MM.1S (cell line): ENCODE measurements at regions not wholly inside any gene's neighbourhood (a gene's known extent, or its start where the extent isn't known, plus 50 kb on each side); places are given as distances from the start of the nearest gene placed in this dataset.

Experiments
- DNase-seq: peaks from one replicate; pipeline ENCODE4 v3.0.0-alpha.2; 2015
- H2AFZ ChIP-seq: fragments of 300-600 bp; sonication (generic); 2 replicates; pipeline ENCODE4 v1.6.0; 2016; ENCODE audit warnings: antibody characterized with exemption, low read length
- H3F3A ChIP-seq: fragments of 300-600 bp; sonication (generic); 2 replicates; pipeline ENCODE4 v1.6.1; 2016; ENCODE audit warnings: mild to moderate bottlenecking, antibody characterized with exemption, low read length, moderate library complexity, mixed read lengths; ENCODE audit not compliant: insufficient read depth
- H3K27ac ChIP-seq: fragments of 300-600 bp; sonication (generic); 2 replicates; pipeline ENCODE4 v1.5.1; 2016; ENCODE audit warnings: mild to moderate bottlenecking, low read length
- H3K27me3 ChIP-seq: fragments of 300-600 bp; sonication (generic); replicated peaks from 2 replicates; pipeline ENCODE4 v1.6.0; 2016; ENCODE audit warnings: low read length; ENCODE audit not compliant: insufficient read depth
- H3K36me3 ChIP-seq: fragments of 300-600 bp; sonication (generic); replicated peaks from 2 replicates; pipeline ENCODE4 v1.6.1; 2016; ENCODE audit warnings: mild to moderate bottlenecking, low read length, mixed read lengths; ENCODE audit not compliant: insufficient read depth
- H3K4me1 ChIP-seq: fragments of 300-600 bp; sonication (generic); 2 replicates; pipeline ENCODE4 v1.6.1; 2016; ENCODE audit warnings: low read length, mixed read lengths
- H3K4me2 ChIP-seq: fragments of 300-600 bp; sonication (generic); 2 replicates; pipeline ENCODE4 v1.6.0; 2016; ENCODE audit warnings: low read depth, low read length
- H3K4me3 ChIP-seq: fragments of 300-600 bp; sonication (generic); 2 replicates; pipeline ENCODE4 v1.5.1; 2016; ENCODE audit warnings: low read length, mixed read lengths
- H3K79me2 ChIP-seq: fragments of 300-600 bp; sonication (generic); 2 replicates; pipeline ENCODE4 v1.6.1; 2016; ENCODE audit warnings: mixed run types, low read length, mixed read lengths
- H3K9ac ChIP-seq: fragments of 300-600 bp; sonication (generic); 2 replicates; pipeline ENCODE4 v1.6.1; 2016; ENCODE audit warnings: low read length, mixed read lengths
- H3K9me2 ChIP-seq: fragments of 300-600 bp; sonication (generic); replicated peaks from 2 replicates; pipeline ENCODE4 v1.6.1; 2016; ENCODE audit warnings: mild to moderate bottlenecking, low read length, mixed read lengths; ENCODE audit not compliant: insufficient read depth
- H3K9me3 ChIP-seq: fragments of 300-600 bp; sonication (generic); replicated peaks from 2 replicates; pipeline ENCODE4 v1.6.1; 2016; ENCODE audit warnings: mild to moderate bottlenecking, low read length, mixed read lengths; ENCODE audit not compliant: insufficient read depth
- H4K20me1 ChIP-seq: fragments of 300-600 bp; sonication (generic); 2 replicates; pipeline ENCODE4 v1.6.1; 2016; ENCODE audit warnings: mild to moderate bottlenecking, low read length, moderate library complexity, mixed read lengths; ENCODE audit not compliant: insufficient read depth
- CTCF ChIP-seq: fragments of 300-600 bp; sonication (generic); IDR thresholded peaks from 2 replicates; pipeline ENCODE4 v1.5.1; 2016; ENCODE audit warnings: antibody characterized with exemption, low read length, mixed read lengths
- EZH2 ChIP-seq: fragments of 300-600 bp; sonication (generic); optimal IDR thresholded peaks from 2 replicates; pipeline ENCODE3; 2017; ENCODE audit warnings: low read depth, mild to moderate bottlenecking, antibody characterized with exemption, low read length, mixed read lengths
- EZH2phosphoT487 ChIP-seq: fragments of 300-600 bp; sonication (generic); IDR thresholded peaks from 2 replicates; pipeline ENCODE4 v1.6.1; 2018; ENCODE audit warnings: antibody characterized with exemption, low read length

GRCh38 chr13:97724450-97724849 lies 229.0 kb upstream of the IPO5 start:
- no peaks in the 10 kb centered on the region for H3K79me2 ChIP-seq
- no peak for TF ChIP-seq EZH2phosphoT487
- no peak for TF ChIP-seq CTCF
- TF ChIP-seq EZH2, result no peak
- H2AFZ ChIP-seq, result no peak overlapping the region
- no peaks in the 10 kb centered on the region for H3K27me3 ChIP-seq
- no peaks in the 10 kb centered on the region for H3F3A ChIP-seq
- no peak overlapping the region for H3K4me3 ChIP-seq
- H3K9ac ChIP-seq, result no peak overlapping the region
- no peaks in the 10 kb centered on the region for H4K20me1 ChIP-seq
- H3K4me2 ChIP-seq, result no peak overlapping the region
- H3K4me1 ChIP-seq, result no peaks in the 10 kb centered on the region
- H3K36me3 ChIP-seq, result no peaks in the 10 kb centered on the region
- no peaks in the 10 kb centered on the region for H3K9me3 ChIP-seq
- no peak for DNase-seq
- no peaks in the 10 kb centered on the region for H3K9me2 ChIP-seq
- no peak overlapping the region for H3K27ac ChIP-seq

DNA sequence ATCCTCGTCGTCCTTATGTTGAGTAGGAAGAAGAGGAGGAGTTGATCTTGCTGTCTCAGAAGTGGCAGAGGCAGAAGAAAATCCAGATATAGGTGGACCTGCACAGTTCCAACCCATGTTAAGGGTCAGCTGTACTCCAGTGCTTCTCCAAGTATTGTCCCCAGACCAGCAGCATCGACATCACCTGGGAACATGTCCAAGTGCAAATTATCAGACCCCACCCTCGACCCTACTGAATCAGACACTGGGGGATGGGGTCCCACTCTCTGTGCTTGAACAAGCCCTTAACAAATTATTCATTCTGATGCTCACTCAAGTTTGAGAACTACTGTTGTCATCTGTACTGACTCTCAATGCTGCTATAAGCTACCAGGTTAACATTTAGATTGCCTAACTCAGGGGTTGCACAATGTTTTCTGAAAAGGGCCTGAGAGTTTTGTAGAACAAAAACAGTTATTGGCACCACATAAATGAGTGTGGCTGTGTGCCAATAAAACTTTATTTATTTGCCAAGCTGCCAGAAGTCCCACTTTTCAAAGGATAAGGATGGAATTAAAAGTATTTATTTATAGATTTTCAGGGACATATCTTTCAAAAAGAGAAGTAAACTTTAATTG lies 226.7 kb upstream of the IPO5 start:
- H3K27ac ChIP-seq, result no peak overlapping the region
- H3K79me2 ChIP-seq, result no peaks in the 10 kb centered on the region
- H3K9ac ChIP-seq, result no peak overlapping the region
- no peak overlapping the region for H3K4me3 ChIP-seq
- no peaks in the 10 kb centered on the region for H3K9me3 ChIP-seq
- H3K4me2 ChIP-seq, result no peak overlapping the region
- H3K27me3 ChIP-seq, result no peaks in the 10 kb centered on the region
- no peaks in the 10 kb centered on the region for H3K36me3 ChIP-seq
- no peaks in the 10 kb centered on the region for H3K4me1 ChIP-seq
- no peak for DNase-seq
- H2AFZ ChIP-seq, result no peak overlapping the region
- no peaks in the 10 kb centered on the region for H4K20me1 ChIP-seq
- TF ChIP-seq EZH2 (no peak), CTCF (no peak), EZH2phosphoT487 (no peak)
- H3F3A ChIP-seq, result no peaks in the 10 kb centered on the region
- H3K9me2 ChIP-seq, result no peaks in the 10 kb centered on the region

DNA sequence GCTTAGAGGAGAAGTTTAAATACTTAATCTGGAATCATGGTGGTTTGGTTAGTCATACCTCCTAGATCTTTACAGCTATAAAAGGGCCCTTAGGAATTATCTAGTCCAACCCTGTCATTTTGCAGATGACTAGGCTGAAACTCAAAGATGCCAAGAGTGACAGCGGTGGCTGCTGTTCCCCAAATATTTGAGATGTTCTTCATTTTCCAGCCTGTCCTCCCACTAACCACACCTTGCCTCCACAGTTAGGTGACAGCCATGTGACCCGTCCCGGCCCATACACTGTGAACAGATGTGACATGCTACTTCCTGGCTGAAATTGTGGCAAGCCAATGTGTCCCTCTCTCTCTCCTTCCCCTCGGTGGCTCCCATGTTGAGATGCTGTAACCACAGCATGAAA lies 225.5 kb upstream of the IPO5 start:
- Histone ChIP-seq H3K36me3 (no peaks in the 10 kb centered on the region), H3K9me2 (no peaks in the 10 kb centered on the region), H3K9ac (no peak overlapping the region), H4K20me1 (no peaks in the 10 kb centered on the region), H3F3A (no peaks in the 10 kb centered on the region), H3K4me1 (no peaks in the 10 kb centered on the region), H3K9me3 (no peaks in the 10 kb centered on the region), H3K4me3 (no peak overlapping the region), H3K79me2 (no peaks in the 10 kb centered on the region), H3K4me2 (no peak overlapping the region), H2AFZ (no peak overlapping the region), H3K27ac (no peak overlapping the region), H3K27me3 (no peaks in the 10 kb centered on the region)
- no peak for DNase-seq
- TF ChIP-seq EZH2, result no peak
- TF ChIP-seq EZH2phosphoT487, result no peak
- TF ChIP-seq CTCF, result no peak
